Right lobe of liver (tissue), 4 donors: ENCODE measurements at regions not wholly inside any gene's neighbourhood (a gene's known extent, or its start where the extent isn't known, plus 50 kb on each side); places are given as distances from the start of the nearest gene placed in this dataset.

Experiments used
- POLR2A ChIP-seq: fragments of 450-650 bp; IDR thresholded peaks from one replicate; pipeline ENCODE4 v1.6.1; 2017; ENCODE audit warnings: antibody characterized with exemption, mild to moderate bottlenecking
- TF ChIP-seq, protein P1 (sequence below), 4 donors: fragments of 200-600 bp in 3 of 4; fragments of 450-650 bp in 1 of 4; IDR thresholded peaks; one replicate each; pipeline versions ENCODE4 v1.5.1 to v1.8.0; 2016 to 2022; ENCODE audit warnings: antibody characterized with exemption in 4 of 4, mild to moderate bottlenecking in 2 of 4
- donor health status: DM: no; HTN: no; CAD: no.
- donor health status: DM: no; HTN: no; CAD: no.
- donor health status: DM: no; HTN: yes; CAD: no.

- TF ChIP-seq, protein P1, sequence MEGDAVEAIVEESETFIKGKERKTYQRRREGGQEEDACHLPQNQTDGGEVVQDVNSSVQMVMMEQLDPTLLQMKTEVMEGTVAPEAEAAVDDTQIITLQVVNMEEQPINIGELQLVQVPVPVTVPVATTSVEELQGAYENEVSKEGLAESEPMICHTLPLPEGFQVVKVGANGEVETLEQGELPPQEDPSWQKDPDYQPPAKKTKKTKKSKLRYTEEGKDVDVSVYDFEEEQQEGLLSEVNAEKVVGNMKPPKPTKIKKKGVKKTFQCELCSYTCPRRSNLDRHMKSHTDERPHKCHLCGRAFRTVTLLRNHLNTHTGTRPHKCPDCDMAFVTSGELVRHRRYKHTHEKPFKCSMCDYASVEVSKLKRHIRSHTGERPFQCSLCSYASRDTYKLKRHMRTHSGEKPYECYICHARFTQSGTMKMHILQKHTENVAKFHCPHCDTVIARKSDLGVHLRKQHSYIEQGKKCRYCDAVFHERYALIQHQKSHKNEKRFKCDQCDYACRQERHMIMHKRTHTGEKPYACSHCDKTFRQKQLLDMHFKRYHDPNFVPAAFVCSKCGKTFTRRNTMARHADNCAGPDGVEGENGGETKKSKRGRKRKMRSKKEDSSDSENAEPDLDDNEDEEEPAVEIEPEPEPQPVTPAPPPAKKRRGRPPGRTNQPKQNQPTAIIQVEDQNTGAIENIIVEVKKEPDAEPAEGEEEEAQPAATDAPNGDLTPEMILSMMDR (IDR thresholded peaks at IDR 0.05) = no peak
- no peak for TF ChIP-seq POLR2A
Measured at GRCh38 chr5:3301306-3301705, 294.3 kb upstream of the IRX1 start.
